ENCODE measurements at regions not wholly inside any gene's neighbourhood (a gene's known extent, or its start where the extent isn't known, plus 50 kb on each side); places are given as distances from the start of the nearest gene placed in this dataset.

DNA sequence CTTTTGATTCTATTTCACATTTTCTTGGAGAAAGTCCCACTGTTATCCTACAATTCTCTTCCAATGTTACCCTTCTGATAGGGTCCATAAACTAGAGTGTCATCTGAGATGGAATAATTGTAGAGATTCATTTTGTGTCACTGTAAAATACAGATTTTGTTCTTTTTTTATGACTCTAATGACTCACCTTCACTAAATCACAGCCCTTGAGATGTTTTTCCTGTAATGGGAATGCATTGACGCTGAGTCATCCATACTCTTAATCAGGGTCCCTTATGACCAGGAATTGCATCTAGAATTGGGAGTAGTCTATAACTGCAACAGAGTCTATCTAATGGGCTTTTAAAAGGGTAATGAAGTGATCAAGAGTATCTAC, 315.5 kb downstream of the TGFB2 start:
- peaks cover 2% of the 10 kb centered on the region for H3K27me3 Mint-ChIP-seq (ENCODE audit: unreplicated experiment)
- H3K27ac Mint-ChIP-seq (ENCODE audit: unreplicated experiment), result no peak overlapping the region
- H3K9me3 Mint-ChIP-seq (ENCODE audit: unreplicated experiment), result no peaks in the 10 kb centered on the region
- no peak for DNase-seq
- H3K4me3 Mint-ChIP-seq (ENCODE audit: unreplicated experiment), result no peak overlapping the region
- no peaks in the 10 kb centered on the region for H3K36me3 Mint-ChIP-seq (ENCODE audit: unreplicated experiment)
- TF ChIP-seq CTCF (IDR thresholded peaks at IDR 0.05; ENCODE audit: partially characterized antibody, unreplicated experiment), result no peak
- H3K4me1 Mint-ChIP-seq (ENCODE audit: low read depth, unreplicated experiment), result peaks cover 4% of the 10 kb centered on the region

DNA sequence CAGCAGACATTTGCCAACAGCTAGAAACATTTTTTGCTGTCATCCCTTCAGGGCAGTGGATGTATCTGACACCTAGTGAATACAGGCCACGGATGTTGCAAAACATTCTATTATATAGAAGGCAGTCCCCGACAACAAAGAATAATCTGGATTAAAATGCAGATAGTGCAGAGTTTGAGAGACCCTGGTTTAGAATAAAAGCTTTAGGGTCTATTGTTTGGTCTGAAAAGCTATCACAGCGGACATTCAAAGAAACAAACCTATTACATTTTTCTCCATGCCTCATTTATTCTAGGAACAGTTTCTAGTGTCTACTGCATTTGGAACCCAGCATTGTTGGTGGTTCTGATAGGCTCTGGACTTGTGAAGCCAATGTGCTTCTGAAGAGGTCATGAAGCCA, 316.3 kb downstream of the TGFB2 start:
- no peak for TF ChIP-seq CTCF (IDR thresholded peaks at IDR 0.05; ENCODE audit: partially characterized antibody, unreplicated experiment)
- Mint-ChIP-seq H3K4me1 (ENCODE audit: low read depth, unreplicated experiment) (peaks cover 4% of the 10 kb centered on the region), H3K27me3 (ENCODE audit: unreplicated experiment) (peaks cover 2% of the 10 kb centered on the region), H3K27ac (ENCODE audit: unreplicated experiment) (no peak overlapping the region), H3K9me3 (ENCODE audit: unreplicated experiment) (no peaks in the 10 kb centered on the region), H3K4me3 (ENCODE audit: unreplicated experiment) (no peak overlapping the region), H3K36me3 (ENCODE audit: unreplicated experiment) (no peaks in the 10 kb centered on the region)
- DNase-seq, result no peak

- Mint-ChIP-seq H3K27me3 (ENCODE audit: unreplicated experiment) (no peaks in the 10 kb centered on the region), H3K36me3 (ENCODE audit: unreplicated experiment) (no peaks in the 10 kb centered on the region), H3K27ac (ENCODE audit: unreplicated experiment) (no peak overlapping the region), H3K4me1 (ENCODE audit: low read depth, unreplicated experiment) (peaks cover 7% of the 10 kb centered on the region), H3K4me3 (ENCODE audit: unreplicated experiment) (no peak overlapping the region), H3K9me3 (ENCODE audit: unreplicated experiment) (no peaks in the 10 kb centered on the region)
- TF ChIP-seq CTCF (IDR thresholded peaks at IDR 0.05; ENCODE audit: partially characterized antibody, unreplicated experiment), result no peak
- DNase-seq, result no peak
Observed at GRCh38 chr1:218664385-218665170, 319.4 kb downstream of the TGFB2 start.

DNA sequence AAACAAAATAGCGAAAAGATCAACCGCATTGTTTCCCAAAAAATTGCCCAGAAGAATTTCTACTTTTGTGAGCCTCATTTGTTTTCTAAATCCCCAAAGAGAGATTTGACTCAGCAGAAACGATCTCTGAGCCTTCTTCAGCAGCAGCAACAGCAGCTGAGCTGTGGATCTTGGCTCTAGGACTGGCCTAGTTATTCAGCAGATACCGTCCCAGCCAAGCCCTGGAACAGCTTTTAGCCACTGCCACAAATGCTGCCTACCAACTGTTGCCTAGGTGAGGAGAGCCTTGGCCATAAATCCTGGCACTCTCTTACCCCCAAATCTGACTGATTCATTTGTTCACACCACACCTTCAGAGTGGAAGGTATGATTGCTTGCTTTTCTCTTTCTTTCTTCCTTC, 320.1 kb downstream of the TGFB2 start:
- DNase-seq, result no peak
- H3K9me3 Mint-ChIP-seq (ENCODE audit: unreplicated experiment), result no peaks in the 10 kb centered on the region
- H3K36me3 Mint-ChIP-seq (ENCODE audit: unreplicated experiment), result no peaks in the 10 kb centered on the region
- no peak overlapping the region for H3K4me3 Mint-ChIP-seq (ENCODE audit: unreplicated experiment)
- H3K4me1 Mint-ChIP-seq (ENCODE audit: low read depth, unreplicated experiment), result peaks cover 7% of the 10 kb centered on the region
- TF ChIP-seq CTCF (IDR thresholded peaks at IDR 0.05; ENCODE audit: partially characterized antibody, unreplicated experiment), result no peak
- peaks cover 2% of the 10 kb centered on the region for H3K27me3 Mint-ChIP-seq (ENCODE audit: unreplicated experiment)
- no peak overlapping the region for H3K27ac Mint-ChIP-seq (ENCODE audit: unreplicated experiment)

- DNase-seq, result no peak
- Mint-ChIP-seq H3K9me3 (ENCODE audit: unreplicated experiment) (no peaks in the 10 kb centered on the region), H3K27me3 (ENCODE audit: unreplicated experiment) (peaks cover 2% of the 10 kb centered on the region), H3K4me1 (ENCODE audit: low read depth, unreplicated experiment) (peaks cover 6% of the 10 kb centered on the region), H3K4me3 (ENCODE audit: unreplicated experiment) (no peak overlapping the region), H3K27ac (ENCODE audit: unreplicated experiment) (no peak overlapping the region), H3K36me3 (ENCODE audit: unreplicated experiment) (no peaks in the 10 kb centered on the region)
- TF ChIP-seq CTCF (IDR thresholded peaks at IDR 0.05; ENCODE audit: partially characterized antibody, unreplicated experiment), result no peak
Observed at GRCh38 chr1:218666263-218666662, 321.1 kb downstream of the TGFB2 start.
